GM23248 (cell line): ENCODE measurements at regions not wholly inside any gene's neighbourhood (a gene's known extent, or its start where the extent isn't known, plus 50 kb on each side); places are given as distances from the start of the nearest gene placed in this dataset.

Source experiments
- EZH2 ChIP-seq: fragments of 200-600 bp; sonication (generic); IDR thresholded peaks from 2 replicates; pipeline ENCODE4 v1.6.1; 2018; ENCODE audit warnings: antibody characterized with exemption, mild to moderate bottlenecking; ENCODE audit not compliant: insufficient read depth, poor library complexity, severe bottlenecking
- EZH2phosphoT487 ChIP-seq: fragments of 200-600 bp; sonication (generic); IDR thresholded peaks from 2 replicates; pipeline ENCODE4 v1.6.1; 2018; ENCODE audit warnings: antibody characterized with exemption, moderate library complexity, mild to moderate bottlenecking, low read depth; ENCODE audit not compliant: insufficient read depth

- TF ChIP-seq EZH2phosphoT487 (no peak), EZH2 (no peak)
These were observed 103.2 kb upstream of the VIPR2 start for GRCh38 chr7:159247910-159248309.
